GM19324 (cell line): ENCODE measurements at regions not wholly inside any gene's neighbourhood (a gene's known extent, or its start where the extent isn't known, plus 50 kb on each side); places are given as distances from the start of the nearest gene placed in this dataset.
"Not testable (repeated sequence)": the region's sequence is repeated elsewhere in the genome, so short reads cannot be mapped to it uniquely, and the experiment has no call there.

Experiments
- ATAC-seq: cut with Tn5 transposase; IDR thresholded peaks from one replicate; pipeline ENCODE4 v1.9.1; 2021; ENCODE audit warnings: mild to moderate bottlenecking, moderate library complexity; ENCODE audit not compliant: unreplicated experiment, low FRiP score

- ATAC-seq, result no peak
Observed at GRCh38 chr1:182263706-182264105, 127.9 kb downstream of the GLUL start.

GRCh38 chr1:182262425-182262824 lies 129.2 kb downstream of the GLUL start:
- ATAC-seq, result no peak

- ATAC-seq, result no peak
Observed at GRCh38 chr1:182261655-182262054, 129.9 kb downstream of the GLUL start.

GRCh38 chr1:182260516-182260915 lies 131.1 kb downstream of the GLUL start:
- no peak for ATAC-seq

- no peak for ATAC-seq
Observed at GRCh38 chr1:182259968-182260367, 131.6 kb downstream of the GLUL start.

- peak; percentile 45 for ATAC-seq
Observed at GRCh38 chr1:182259229-182259872, 132.2 kb downstream of the GLUL start.

GRCh38 chr1:182257369-182258063 lies 134.1 kb downstream of the GLUL start:
- no peak for ATAC-seq

- no peak for ATAC-seq
Observed at GRCh38 chr1:182256931-182257330, 134.7 kb downstream of the GLUL start.

- ATAC-seq, result no peak
Observed at GRCh38 chr1:182255494-182255893, 136.1 kb downstream of the GLUL start.

- no peak for ATAC-seq
Observed at GRCh38 chr1:182253319-182253860, 138.2 kb downstream of the GLUL start.

- ATAC-seq, result no peak
Observed at GRCh38 chr1:182251561-182251960, 140.0 kb downstream of the GLUL start.

- ATAC-seq, result peak; percentile 63
Observed at GRCh38 chr1:182249201-182249676, 142.4 kb downstream of the GLUL start.

GRCh38 chr1:182248721-182249120 lies 142.9 kb downstream of the GLUL start:
- ATAC-seq, result no peak

GRCh38 chr1:182247813-182248212 lies 143.8 kb downstream of the GLUL start:
- ATAC-seq, result not testable (repeated sequence)

- ATAC-seq, result no peak
Observed at GRCh38 chr1:182246783-182247182, 144.8 kb downstream of the GLUL start.

GRCh38 chr1:182245040-182245439 lies 146.6 kb downstream of the GLUL start:
- ATAC-seq, result no peak

GRCh38 chr1:182244451-182244850 lies 147.1 kb downstream of the GLUL start:
- ATAC-seq, result no peak

GRCh38 chr1:182242641-182243040 lies 148.9 kb downstream of the GLUL start:
- ATAC-seq, result no peak

- no peak for ATAC-seq
Observed at GRCh38 chr1:182240085-182240484, 151.5 kb downstream of the GLUL start.

GRCh38 chr1:182238421-182238820 lies 153.2 kb downstream of the GLUL start:
- no peak for ATAC-seq

- no peak for ATAC-seq
Observed at GRCh38 chr1:182237329-182237728, 154.3 kb downstream of the GLUL start.

- no peak for ATAC-seq
Observed at GRCh38 chr1:182236651-182237077, 154.9 kb downstream of the GLUL start.
